Esophagus muscularis mucosa (tissue), 3 donors: ENCODE measurements at regions not wholly inside any gene's neighbourhood (a gene's known extent, or its start where the extent isn't known, plus 50 kb on each side); places are given as distances from the start of the nearest gene placed in this dataset.

Experiments used
- POLR2A ChIP-seq: fragments of 450-650 bp; IDR thresholded peaks from one replicate; pipeline ENCODE4 v1.6.1; 2017; ENCODE audit warnings: antibody characterized with exemption, moderate library complexity, mild to moderate bottlenecking, low read depth
- TF ChIP-seq, protein P1 (sequence below), 3 experiments: fragments of 200-600 bp in 2 of 3; fragments of 450-650 bp in 1 of 3; sonication (generic) in 2 of 3; IDR thresholded peaks; one replicate each; pipeline ENCODE4 v1.5.1; 2017 to 2019; ENCODE audit warnings: antibody characterized with exemption in 3 of 3, mild to moderate bottlenecking in 2 of 3, moderate library complexity in 1 of 3

DNA sequence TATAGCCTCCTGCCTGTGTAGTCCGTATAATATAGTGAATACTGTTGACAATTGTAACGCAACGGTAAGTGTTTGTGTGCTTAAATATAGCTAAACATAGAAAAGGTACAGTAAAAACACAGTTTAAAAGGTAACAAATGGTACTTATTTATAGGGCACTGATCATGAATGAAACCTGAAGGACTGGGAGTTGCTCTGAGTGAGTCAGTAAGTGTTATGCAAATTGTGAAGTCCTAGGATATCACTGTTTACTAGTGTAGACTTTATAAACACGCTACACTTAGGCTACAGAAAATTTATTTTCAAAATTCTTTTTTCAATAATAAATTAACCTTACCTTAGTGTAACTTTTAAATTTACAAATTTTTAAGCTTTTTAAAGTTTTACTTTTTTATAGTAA, 1090.1 kb downstream of the CDH9 start:
- TF ChIP-seq, protein P1, sequence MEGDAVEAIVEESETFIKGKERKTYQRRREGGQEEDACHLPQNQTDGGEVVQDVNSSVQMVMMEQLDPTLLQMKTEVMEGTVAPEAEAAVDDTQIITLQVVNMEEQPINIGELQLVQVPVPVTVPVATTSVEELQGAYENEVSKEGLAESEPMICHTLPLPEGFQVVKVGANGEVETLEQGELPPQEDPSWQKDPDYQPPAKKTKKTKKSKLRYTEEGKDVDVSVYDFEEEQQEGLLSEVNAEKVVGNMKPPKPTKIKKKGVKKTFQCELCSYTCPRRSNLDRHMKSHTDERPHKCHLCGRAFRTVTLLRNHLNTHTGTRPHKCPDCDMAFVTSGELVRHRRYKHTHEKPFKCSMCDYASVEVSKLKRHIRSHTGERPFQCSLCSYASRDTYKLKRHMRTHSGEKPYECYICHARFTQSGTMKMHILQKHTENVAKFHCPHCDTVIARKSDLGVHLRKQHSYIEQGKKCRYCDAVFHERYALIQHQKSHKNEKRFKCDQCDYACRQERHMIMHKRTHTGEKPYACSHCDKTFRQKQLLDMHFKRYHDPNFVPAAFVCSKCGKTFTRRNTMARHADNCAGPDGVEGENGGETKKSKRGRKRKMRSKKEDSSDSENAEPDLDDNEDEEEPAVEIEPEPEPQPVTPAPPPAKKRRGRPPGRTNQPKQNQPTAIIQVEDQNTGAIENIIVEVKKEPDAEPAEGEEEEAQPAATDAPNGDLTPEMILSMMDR (IDR thresholded peaks at IDR 0.05): no peak
- TF ChIP-seq POLR2A: no peak
